GM12878 (cell line): ENCODE measurements at regions not wholly inside any gene's neighbourhood (a gene's known extent, or its start where the extent isn't known, plus 50 kb on each side); places are given as distances from the start of the nearest gene placed in this dataset.

Experiments used
- ATAC-seq: fragments of 200-7000 bp; cut with Tn5 transposase; 3 replicates; pipeline ENCODE4 v1.9.1; 2020; ENCODE audit warnings: mild to moderate bottlenecking, moderate library complexity
- BruUV-seq: library from RNA; stranded (reverse); fragments of 400-500 nt; replicated peaks from 2 replicates; lab custom pipeline; 2021; lab: Mats Ljungman, UMichigan
- CTCF ChIA-PET: fragments of 300-600 bp; sonication (Branson Sonifier 250); formaldehyde crosslinking; extraction: SDS; loops from one replicate; lab custom pipeline; 2021; ENCODE audit warnings: inconsistent platforms; lab: Yijun Ruan, JAX
- POLR2A ChIA-PET: fragments of 350-600 bp; formaldehyde crosslinking; extraction: SDS; loops from one replicate; lab custom pipeline; 2021; ENCODE audit warnings: inconsistent platforms; lab: Charles Lee
- RAD21 ChIA-PET: fragments of 300-600 bp; sonication (Branson Sonifier 250); formaldehyde crosslinking; loops from one replicate; lab custom pipeline; 2023; ENCODE audit warnings: antibody characterized with exemption; ENCODE audit not compliant: unreplicated experiment; lab: Charles Lee
- SMC1A ChIA-PET: fragments of 300-600 bp; sonication (Branson Sonifier 250); formaldehyde crosslinking; loops from one replicate; lab custom pipeline; 2023; ENCODE audit not compliant: unreplicated experiment, uncharacterized antibody; lab: Charles Lee
- DNase-seq: peaks from one replicate; pipeline ENCODE4 v3.0.0-alpha.2; 2011; ENCODE audit warnings: low read depth, low spot score
- FAIRE-seq: peaks from 3 replicates; lab custom pipeline; 2011; peaks lifted over from hg19 to GRCh38; lab: Jason Lieb, UNC
- H2AFZ ChIP-seq: 2 replicates; pipeline ENCODE4 v1.6.0; 2011; ENCODE audit warnings: low read depth, low read length, control low read depth; ENCODE audit not compliant: control insufficient read depth
- H3K27ac ChIP-seq: 2 replicates; pipeline ENCODE4 v1.5.1; 2011; ENCODE audit warnings: control low read depth; ENCODE audit not compliant: control insufficient read depth, insufficient read depth
- H3K27me3 ChIP-seq, 2 experiments: replicated peaks in 1 of 2; 2 replicates each; pipeline versions ENCODE4 v1.6.0 to v1.6.1; 2011; ENCODE audit warnings: low read length in 1 of 2; ENCODE audit not compliant: control insufficient read depth in 2 of 2, insufficient read depth in 2 of 2
- H3K36me3 ChIP-seq, 2 experiments: 2 replicates each; pipeline ENCODE4 v1.5.1; 2011; ENCODE audit warnings: low read length in 1 of 2; ENCODE audit not compliant: control insufficient read depth in 2 of 2, insufficient read depth in 2 of 2
- H3K4me1 ChIP-seq: 2 replicates; pipeline ENCODE4 v1.6.1; 2011; ENCODE audit warnings: mild to moderate bottlenecking, low read length, moderate library complexity, mixed read lengths; ENCODE audit not compliant: control insufficient read depth, insufficient read depth
- H3K4me2 ChIP-seq: 2 replicates; pipeline ENCODE4 v1.6.0; 2011; ENCODE audit warnings: control low read depth; ENCODE audit not compliant: control insufficient read depth, insufficient read depth
- H3K4me3 ChIP-seq: fragments of 200-600 bp; sonication (generic); 2 replicates; pipeline ENCODE4 v1.5.1; 2016
- H3K79me2 ChIP-seq: 2 replicates; pipeline ENCODE4 v1.6.0; 2011; ENCODE audit warnings: low read length; ENCODE audit not compliant: control insufficient read depth, insufficient read depth
- H3K9ac ChIP-seq: 2 replicates; pipeline ENCODE4 v1.8.0; 2011; ENCODE audit warnings: low read length, control low read depth, mixed read lengths; ENCODE audit not compliant: control insufficient read depth, insufficient read depth
- H3K9me3 ChIP-seq: replicated peaks from 3 replicates; pipeline ENCODE4 v1.5.1; 2011; ENCODE audit warnings: mild to moderate bottlenecking, low read length; ENCODE audit not compliant: control insufficient read depth, insufficient read depth
- H4K20me1 ChIP-seq: 2 replicates; pipeline ENCODE4 v1.6.0; 2011; ENCODE audit not compliant: control insufficient read depth, insufficient read depth
- BHLHE40 ChIP-seq, 2 experiments: fragments of 450-650 bp in 1 of 2; IDR thresholded peaks; 2 replicates each; pipeline ENCODE4 v1.6.1; 2011 to 2017; ENCODE audit warnings: low read depth in 2 of 2, borderline replicate concordance in 1 of 2, improper control_type of control experiment in 1 of 2, low read length in 1 of 2, mild to moderate bottlenecking in 1 of 2
- CREM ChIP-seq: IDR thresholded peaks from 2 replicates; pipeline ENCODE4 v1.6.1; 2014; ENCODE audit warnings: antibody characterized with exemption, low read depth
- HDAC6 ChIP-seq: fragments of 200-600 bp; sonication (generic); IDR thresholded peaks from one replicate; pipeline ENCODE4 v1.8.0; 2017; ENCODE audit warnings: antibody characterized with exemption; ENCODE audit not compliant: unreplicated experiment
- HDGF ChIP-seq: fragments of 450-650 bp; IDR thresholded peaks from 2 replicates; pipeline ENCODE4 v1.6.1; 2016; ENCODE audit warnings: antibody characterized with exemption
- KLF5 ChIP-seq: fragments of 450-650 bp; IDR thresholded peaks from 2 replicates; pipeline ENCODE4 v1.6.1; 2014; ENCODE audit warnings: mild to moderate bottlenecking; ENCODE audit not compliant: partially characterized antibody
- MTA3 ChIP-seq: IDR thresholded peaks from 2 replicates; pipeline ENCODE4 v1.6.1; 2012; ENCODE audit warnings: low read length, inconsistent platforms, borderline replicate concordance
- MYC ChIP-seq: IDR thresholded peaks from 2 replicates; pipeline ENCODE4 v1.6.1; 2011; ENCODE audit warnings: mild to moderate bottlenecking, low read length, moderate library complexity, inconsistent platforms; ENCODE audit not compliant: insufficient read depth, insufficient replicate concordance, insufficient read length, severe bottlenecking
- PBX3 ChIP-seq: IDR thresholded peaks from 2 replicates; pipeline ENCODE4 v1.6.1; 2011; ENCODE audit warnings: mild to moderate bottlenecking, low read depth, low read length, moderate library complexity; ENCODE audit not compliant: insufficient replicate concordance
- RAD21 ChIP-seq: IDR thresholded peaks from 2 replicates; pipeline ENCODE4 v1.6.1; 2011; ENCODE audit warnings: mild to moderate bottlenecking, low read depth, low read length, moderate library complexity; ENCODE audit not compliant: insufficient read depth
- SRF ChIP-seq, 2 experiments: IDR thresholded peaks; 2 replicates each; pipeline ENCODE4 v1.6.1; 2011; ENCODE audit warnings: low read depth in 2 of 2, low read length in 2 of 2, mild to moderate bottlenecking in 1 of 2, moderate library complexity in 1 of 2
- STAT3 ChIP-seq: IDR thresholded peaks from 2 replicates; pipeline ENCODE4 v1.6.1; 2011; ENCODE audit warnings: low read depth, low read length, improper control_type of control experiment
- TCF12 ChIP-seq: IDR thresholded peaks from 2 replicates; pipeline ENCODE4 v1.6.1; 2011; ENCODE audit warnings: low read depth, mild to moderate bottlenecking, low read length
- ZNF217 ChIP-seq: fragments of 450-650 bp; IDR thresholded peaks from 2 replicates; pipeline ENCODE4 v1.6.1; 2017; ENCODE audit warnings: antibody characterized with exemption, mild to moderate bottlenecking
- WGBS: methylation state at CpG from one replicate; pipeline ENCODE4 v1.1.6; 2016; ENCODE audit warnings: low lambda C conversion rate; ENCODE audit not compliant: insufficient replicate concordance, insufficient coverage; ENCODE audit errors: missing lambda C conversion rate; 5-methylcytosine and 5-hydroxymethylcytosine counted together
- in situ Hi-C: fragments of 300-500 bp; cut with MboI; formaldehyde crosslinking; loops from 9 replicates; pipeline ENCODE4 v1.14.3; 2018; ENCODE audit warnings: mixed read lengths
- intact Hi-C: fragments of 100-400 bp; cut with micrococcal nuclease; formaldehyde crosslinking; loops from one replicate; pipeline ENCODE4 v1.14.2; 2022; ENCODE audit not compliant: unreplicated experiment

GRCh38 chr2:45301307-45302277 lies 292.3 kb upstream of the SIX2 start:
- intact Hi-C loops (no loop called here), in situ Hi-C loops (no loop called here)
- Histone ChIP-seq H3K9ac (no peak overlapping the region), H3K4me2 (no peak overlapping the region), H2AFZ (no peak overlapping the region), H3K9me3 (no peaks in the 10 kb centered on the region; the same call in 2 of the 3 replicates), H3K36me3 (no peaks in the 10 kb centered on the region), H4K20me1 (no peaks in the 10 kb centered on the region), H3K27me3 (peaks cover 0 to 1% of the 10 kb centered on the region in 2 experiments; a peak in 2 of 4 replicates), H3K4me3 (no peak overlapping the region), H3K4me1 (no peaks in the 10 kb centered on the region), H3K79me2 (no peaks in the 10 kb centered on the region), H3K27ac (no peak overlapping the region)
- no peak for TF ChIP-seq HDGF
- DNase-seq (no peak), FAIRE-seq (no peak), ATAC-seq (no peak)
- ChIA-PET POLR2A (interaction anchor here (0.6 kb wide), 1 partner anchor 15 kb away, joined by 3 read pairs; no protein-coding TSS in a partner anchor), RAD21 (no interaction called here), CTCF (interaction anchor here (1.5 kb wide), 1 partner anchor 316 kb away, joined by 3 read pairs; no protein-coding TSS in a partner anchor), SMC1A (interaction anchor here (0.7 to 1.4 kb wide), 4 partner anchors 11 to 1251 kb away, joined by 3 to 4 read pairs (median 3); no protein-coding TSS in a partner anchor)
- WGBS, result 38% methylated on average over 19 of the region's 19 CpGs
- no TSS peak for BruUV-seq

GRCh38 chr2:45300026-45300750 lies 290.9 kb upstream of the SIX2 start:
- intact Hi-C loops, result no loop called here
- no peak for FAIRE-seq
- TF ChIP-seq TCF12, result no peak
- no peak for TF ChIP-seq BHLHE40 (IDR thresholded peaks at IDR 0.05; ENCODE audit: borderline replicate concordance in 1 of 2, low read depth in 2 of 2, low read length in 1 of 2)
- no peak for TF ChIP-seq PBX3
- TF ChIP-seq CREM, result no peak
- no peak for TF ChIP-seq MTA3
- TF ChIP-seq RAD21, result no peak
- TF ChIP-seq HDAC6, result no peak
- TF ChIP-seq SRF (IDR thresholded peaks at IDR 0.05; ENCODE audit: low read depth in 2 of 2, low read length in 2 of 2), result no peak
- no peak for TF ChIP-seq STAT3
- TF ChIP-seq ZNF217, result no peak
- no peak for TF ChIP-seq KLF5
- TF ChIP-seq MYC, result no peak

More at GRCh38 chr2:45300026-45300750, 290.9 kb upstream of the SIX2 start:
- ChIA-PET POLR2A (no interaction called here), RAD21 (no interaction called here), CTCF (no interaction called here), SMC1A (interaction anchor here (0.9 to 1.4 kb wide), 2 partner anchors 10 to 101 kb away, joined by 3 to 4 read pairs; no protein-coding TSS in a partner anchor)
- Histone ChIP-seq H3K4me2 (no peak overlapping the region), H3K27me3 (peaks cover 0 to 1% of the 10 kb centered on the region in 2 experiments; a peak in 2 of 4 replicates), H2AFZ (no peak overlapping the region), H3K9ac (no peak overlapping the region), H3K27ac (no peak overlapping the region), H3K36me3 (no peaks in the 10 kb centered on the region), H3K4me1 (no peaks in the 10 kb centered on the region), H4K20me1 (no peaks in the 10 kb centered on the region), H3K79me2 (no peaks in the 10 kb centered on the region), H3K9me3 (no peaks in the 10 kb centered on the region; the same call in 2 of the 3 replicates), H3K4me3 (no peak overlapping the region)
- in situ Hi-C loops, result no loop called here
- ATAC-seq (no peak), DNase-seq (no peak)
- BruUV-seq, result no TSS peak
- 13% methylated on average over 4 of the region's 4 CpGs for WGBS
